Adrenal gland (tissue), 5 donors: ENCODE measurements at regions not wholly inside any gene's neighbourhood (a gene's known extent, or its start where the extent isn't known, plus 50 kb on each side); places are given as distances from the start of the nearest gene placed in this dataset.

Source experiments
- CTCF ChIP-seq, 6 experiments: fragments of 450-650 bp in 4 of 6; fragments of 200-600 bp in 2 of 6; sonication (generic) in 1 of 6; IDR thresholded peaks; 1 replicate in 5 of 6; 2 replicates in 1 of 6; pipeline versions ENCODE4 v1.5.1 to v1.8.0; 2016 to 2021; ENCODE audit warnings: antibody characterized with exemption in 6 of 6, mild to moderate bottlenecking in 2 of 6, moderate library complexity in 1 of 6
- POLR2A ChIP-seq, 2 donors: fragments of 450-650 bp; IDR thresholded peaks; one replicate each; pipeline ENCODE4 v1.6.1; 2017; ENCODE audit warnings: antibody characterized with exemption in 2 of 2, mild to moderate bottlenecking in 2 of 2, moderate library complexity in 1 of 2
- donor health status: DM: no; HTN: no; CAD: no.

GRCh38 chr2:216571909-216572513, 61.2 kb upstream of the IGFBP2 start:
- TF ChIP-seq CTCF (IDR thresholded peaks at IDR 0.05) (no peak), POLR2A (IDR thresholded peaks at IDR 0.05) (no peak)
